ENCODE measurements at regions not wholly inside any gene's neighbourhood (a gene's known extent, or its start where the extent isn't known, plus 50 kb on each side); places are given as distances from the start of the nearest gene placed in this dataset.

GRCh38 chr13:78845656-78846365, 186.9 kb upstream of the OBI1 start:
- no peak for DNase-seq

GRCh38 chr13:78844106-78844505, 185.2 kb upstream of the OBI1 start:
- no peak for DNase-seq

- no peak for DNase-seq
Measured at GRCh38 chr13:78841358-78841963, 182.5 kb upstream of the OBI1 start.

GRCh38 chr13:78836238-78836784, 177.4 kb upstream of the OBI1 start:
- no peak for DNase-seq

- no peak for DNase-seq
Measured at GRCh38 chr13:78832461-78832860, 173.5 kb upstream of the OBI1 start.

- no peak for DNase-seq
Measured at GRCh38 chr13:78830508-78830907, 171.6 kb upstream of the OBI1 start.

- no peak for DNase-seq
Measured at GRCh38 chr13:78829821-78830220, 170.9 kb upstream of the OBI1 start.

GRCh38 chr13:78827471-78827870, 168.5 kb upstream of the OBI1 start:
- DNase-seq: no peak

- DNase-seq: no peak
Measured at GRCh38 chr13:78826936-78827335, 168.0 kb upstream of the OBI1 start.

- no peak for DNase-seq
Measured at GRCh38 chr13:78826312-78826711, 167.4 kb upstream of the OBI1 start.

GRCh38 chr13:78820541-78820940, 161.6 kb upstream of the OBI1 start:
- DNase-seq: no peak

GRCh38 chr13:78816592-78816991, 157.6 kb upstream of the OBI1 start:
- no peak for DNase-seq

GRCh38 chr13:78816154-78816553, 157.2 kb upstream of the OBI1 start:
- no peak for DNase-seq

GRCh38 chr13:78806457-78806856, 147.5 kb upstream of the OBI1 start:
- no peak for DNase-seq

GRCh38 chr13:78802912-78803311, 144.0 kb upstream of the OBI1 start:
- no peak for DNase-seq

- no peak for DNase-seq
Measured at GRCh38 chr13:78787190-78787589, 128.2 kb upstream of the OBI1 start.

GRCh38 chr13:78786459-78786858, 127.5 kb upstream of the OBI1 start:
- DNase-seq: no peak

GRCh38 chr13:78785764-78786163, 126.8 kb upstream of the OBI1 start:
- no peak for DNase-seq

- DNase-seq: no peak
Measured at GRCh38 chr13:78784014-78784750, 125.2 kb upstream of the OBI1 start.

GRCh38 chr13:78780708-78781107, 121.8 kb upstream of the OBI1 start:
- no peak for DNase-seq

GRCh38 chr13:78779608-78780007, 120.7 kb upstream of the OBI1 start:
- DNase-seq: no peak

GRCh38 chr13:78777976-78778375, 119.0 kb upstream of the OBI1 start:
- no peak for DNase-seq

GRCh38 chr13:78777396-78777795, 118.4 kb upstream of the OBI1 start:
- no peak for DNase-seq

- no peak for DNase-seq
Measured at GRCh38 chr13:78772933-78773332, 114.0 kb upstream of the OBI1 start.

Measured in activated T-cell treated with anti-CD3 and anti-CD28 coated beads for 4 hours (primary cell).